GM19455 (cell line): ENCODE measurements at regions not wholly inside any gene's neighbourhood (a gene's known extent, or its start where the extent isn't known, plus 50 kb on each side); places are given as distances from the start of the nearest gene placed in this dataset.
"Not testable (repeated sequence)": the region's sequence is repeated elsewhere in the genome, so short reads cannot be mapped to it uniquely, and the experiment has no call there.

Experiments used
- ATAC-seq: cut with Tn5 transposase; IDR thresholded peaks from one replicate; pipeline ENCODE4 v1.9.1; 2021; ENCODE audit not compliant: unreplicated experiment

DNA sequence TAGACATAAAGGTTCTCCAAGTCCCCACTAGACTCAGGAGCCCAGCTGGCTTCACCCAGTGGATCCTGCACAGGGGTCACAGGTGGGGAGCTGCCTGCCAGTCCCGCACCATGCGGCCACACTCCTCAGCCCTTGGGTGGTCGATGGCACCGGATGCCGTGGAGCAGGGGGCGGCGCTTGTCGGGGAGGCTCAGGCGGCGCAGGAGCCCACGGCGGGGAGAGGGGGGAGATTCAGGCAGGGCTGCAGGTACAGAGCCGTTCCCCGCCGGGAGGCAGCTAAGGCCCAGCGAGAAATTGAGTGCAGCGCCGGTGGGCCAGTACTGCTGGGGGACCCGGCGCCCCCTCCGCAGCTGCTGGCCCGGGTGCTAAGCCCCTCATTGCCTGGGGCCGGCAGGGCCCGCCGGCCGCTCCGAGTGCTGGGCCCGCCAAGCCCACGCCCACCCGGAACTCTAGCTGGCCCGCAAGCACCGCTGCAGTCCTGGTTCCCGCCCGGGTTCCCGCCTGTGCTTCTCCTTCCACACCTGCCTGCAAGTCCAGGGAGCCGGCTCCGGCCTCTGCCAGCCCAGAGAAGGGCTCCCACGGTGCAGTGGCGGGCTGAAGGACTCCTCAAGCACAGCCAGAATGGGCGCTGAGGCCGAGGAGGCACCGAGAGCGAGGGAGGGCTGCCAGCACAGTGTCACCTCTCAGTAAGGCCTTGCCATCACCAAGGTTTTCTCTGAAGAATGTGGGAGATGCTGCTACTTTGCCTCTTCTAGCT, 58.4 kb upstream of the PPP1R12A start:
- no peak for ATAC-seq

DNA sequence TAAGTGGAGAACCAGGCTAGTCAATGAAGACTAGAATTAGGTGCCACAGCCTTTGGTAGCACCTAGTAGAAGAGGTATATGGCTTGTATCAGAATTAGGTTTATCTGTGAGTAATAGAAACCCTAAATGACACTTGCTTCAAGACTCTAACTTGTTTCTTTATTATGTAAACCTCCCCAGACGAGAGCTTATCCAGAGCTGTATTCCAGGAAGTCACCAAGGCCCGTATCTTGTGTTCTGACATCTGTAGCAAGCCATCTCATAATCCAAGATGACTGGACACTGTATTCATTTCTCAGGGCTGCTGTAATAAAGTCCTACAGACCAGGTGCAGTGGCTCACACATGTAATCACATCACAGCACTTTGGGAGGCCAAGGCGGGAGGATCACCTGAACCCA, 56.7 kb upstream of the PPP1R12A start:
- no peak for ATAC-seq

DNA sequence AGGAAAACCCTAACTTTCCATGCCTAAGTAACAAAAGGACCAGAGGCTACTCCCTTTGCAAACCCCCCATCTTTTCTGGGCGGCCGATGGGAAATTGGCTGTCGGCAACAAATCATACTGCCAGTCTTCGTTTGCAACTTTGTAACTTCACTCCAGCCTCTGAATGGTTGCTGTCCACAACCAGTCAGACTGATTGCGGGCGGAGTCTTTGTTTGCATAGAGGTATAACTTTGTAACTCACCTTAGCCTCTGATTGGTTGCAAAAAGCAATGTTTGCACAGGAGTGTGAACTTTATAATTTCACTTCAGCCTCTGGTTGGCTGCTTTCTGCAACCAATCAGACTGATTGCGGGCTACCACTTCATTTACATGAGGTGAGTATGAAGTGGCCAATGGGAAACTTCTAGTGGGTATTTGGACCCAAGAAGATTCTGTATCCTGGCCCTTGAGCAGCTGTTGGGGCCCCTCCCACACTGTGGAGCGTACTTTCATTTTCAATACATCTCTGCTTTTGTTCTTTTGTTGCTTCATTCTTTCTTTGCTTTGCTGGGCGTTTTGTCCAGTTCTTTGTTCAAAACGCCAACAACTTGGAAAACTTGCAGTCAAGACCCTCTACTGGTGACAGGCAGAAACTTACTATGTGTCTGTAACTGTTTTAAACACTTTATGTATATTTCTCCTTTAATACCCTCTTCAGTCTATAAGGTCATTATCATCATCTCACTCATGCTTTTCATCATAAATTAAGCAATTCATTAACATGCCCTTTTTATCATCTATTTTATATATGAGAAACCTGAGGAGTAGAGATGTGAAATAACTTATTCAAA, 55.8 kb upstream of the PPP1R12A start:
- ATAC-seq = not testable (repeated sequence)

DNA sequence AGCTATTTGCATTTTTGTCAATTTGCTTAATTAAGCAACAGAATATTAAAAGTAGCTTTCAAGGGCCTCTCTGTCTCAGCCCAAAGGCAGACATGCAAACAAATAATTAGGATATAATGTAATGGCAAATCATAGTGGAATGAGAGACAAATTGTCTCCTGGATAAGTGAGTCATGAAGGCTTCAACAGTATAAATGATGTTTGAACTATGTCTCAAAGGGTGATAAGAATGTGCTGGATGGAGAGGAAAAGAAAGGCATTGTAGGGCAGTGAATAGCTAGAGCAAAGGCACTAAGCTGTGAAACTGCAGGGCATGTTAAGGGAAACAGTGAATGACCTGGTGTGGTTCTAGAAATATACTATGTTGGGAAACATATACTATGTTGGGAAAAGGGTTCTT, 53.5 kb upstream of the PPP1R12A start:
- no peak for ATAC-seq

DNA sequence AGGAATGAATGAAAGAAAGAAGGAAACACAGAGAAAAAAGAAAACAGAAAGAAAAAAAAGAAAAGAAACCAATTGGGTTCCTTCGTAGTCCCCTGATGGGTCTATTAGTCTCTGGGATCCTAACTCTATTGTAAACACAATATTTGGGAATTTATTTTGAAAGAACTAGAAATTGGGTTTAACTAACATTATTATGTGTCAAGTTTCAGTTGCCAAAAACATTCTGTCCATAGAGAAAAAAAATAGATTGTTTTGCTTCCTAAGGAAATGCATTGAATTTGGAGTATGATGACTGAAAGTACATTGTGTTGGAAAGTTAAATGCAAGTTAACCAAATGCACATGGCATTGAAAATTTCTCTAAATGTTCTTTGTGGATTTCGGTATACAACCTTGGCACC, 52.8 kb upstream of the PPP1R12A start:
- ATAC-seq = no peak
